H9 (cell line): ENCODE measurements at regions not wholly inside any gene's neighbourhood (a gene's known extent, or its start where the extent isn't known, plus 50 kb on each side); places are given as distances from the start of the nearest gene placed in this dataset.

Experiments
- DNase-seq: peaks from one replicate; pipeline ENCODE4 v3.0.0-alpha.2; 2017
- H2AFZ ChIP-seq: one replicate; pipeline ENCODE4 v1.6.1; 2013; ENCODE audit warnings: mild to moderate bottlenecking, low read length, control low read depth, moderate library complexity
- H2AK5ac ChIP-seq: 2 replicates; pipeline ENCODE4 v1.6.1; 2013; ENCODE audit warnings: low read length, control low read depth, mixed read lengths; ENCODE audit not compliant: insufficient read length
- H2BK120ac ChIP-seq: one replicate; pipeline ENCODE4 v1.6.1; 2013; ENCODE audit warnings: low read depth, mild to moderate bottlenecking, low read length, control low read depth, inconsistent platforms; ENCODE audit not compliant: poor library complexity, severe bottlenecking
- H2BK12ac ChIP-seq: 2 replicates; pipeline ENCODE4 v1.6.1; 2013; ENCODE audit warnings: low read length, control low read depth, mixed read lengths, low read depth; ENCODE audit not compliant: insufficient read length
- H2BK15ac ChIP-seq: 2 replicates; pipeline ENCODE4 v1.6.1; 2013; ENCODE audit warnings: low read depth, low read length, control low read depth
- H2BK20ac ChIP-seq: one replicate; pipeline ENCODE4 v1.6.1; 2013; ENCODE audit warnings: low read depth, mild to moderate bottlenecking, low read length, control low read depth, inconsistent platforms; ENCODE audit not compliant: poor library complexity, severe bottlenecking
- H2BK5ac ChIP-seq: 2 replicates; pipeline ENCODE4 v1.6.1; 2013; ENCODE audit warnings: low read length, control low read depth, mixed read lengths; ENCODE audit not compliant: insufficient read length
- H3K14ac ChIP-seq: 2 replicates; pipeline ENCODE4 v1.6.1; 2013; ENCODE audit warnings: low read length, control low read depth; ENCODE audit not compliant: insufficient read depth
- H3K18ac ChIP-seq: 2 replicates; pipeline ENCODE4 v1.6.1; 2013; ENCODE audit warnings: low read depth, mild to moderate bottlenecking, mixed read lengths, low read length, control low read depth; ENCODE audit not compliant: insufficient read length
- H3K23ac ChIP-seq: 2 replicates; pipeline ENCODE4 v1.6.1; 2013; ENCODE audit warnings: low read length, control low read depth, mixed read lengths, low read depth; ENCODE audit not compliant: insufficient read length
- H3K23me2 ChIP-seq: 2 replicates; pipeline ENCODE4 v1.6.1; 2013; ENCODE audit warnings: low read depth, mild to moderate bottlenecking, mixed read lengths, low read length, control low read depth; ENCODE audit not compliant: insufficient read length, poor library complexity, severe bottlenecking
- H3K27ac ChIP-seq: 2 replicates; pipeline ENCODE4 v1.5.1; 2013; ENCODE audit warnings: low read length, control low read depth, mixed read lengths, low read depth; ENCODE audit not compliant: insufficient read length
- H3K27me3 ChIP-seq: 2 replicates; pipeline ENCODE4 v1.6.1; 2013; ENCODE audit warnings: low read length, control low read depth, inconsistent platforms; ENCODE audit not compliant: insufficient read depth
- H3K4ac ChIP-seq: 2 replicates; pipeline ENCODE4 v1.6.1; 2013; ENCODE audit warnings: low read depth, mild to moderate bottlenecking, control low read depth, inconsistent platforms, low read length, moderate library complexity
- H3K4me1 ChIP-seq: 2 replicates; pipeline ENCODE4 v1.6.1; 2013; ENCODE audit warnings: low read length, control low read depth, inconsistent platforms; ENCODE audit not compliant: insufficient read depth
- H3K4me2 ChIP-seq: 2 replicates; pipeline ENCODE4 v1.6.1; 2013; ENCODE audit warnings: low read length, control low read depth, mixed read lengths; ENCODE audit not compliant: insufficient read length, insufficient read depth
- H3K56ac ChIP-seq: 2 replicates; pipeline ENCODE4 v1.6.1; 2013; ENCODE audit warnings: low read depth, mild to moderate bottlenecking, mixed read lengths, low read length, control low read depth; ENCODE audit not compliant: insufficient read length
- H3K79me1 ChIP-seq: 2 replicates; pipeline ENCODE4 v1.6.1; 2013; ENCODE audit warnings: low read depth, mild to moderate bottlenecking, moderate library complexity, low read length, control low read depth, inconsistent platforms; ENCODE audit not compliant: insufficient read depth, poor library complexity, severe bottlenecking
- H3K79me2 ChIP-seq: 2 replicates; pipeline ENCODE4 v1.6.1; 2013; ENCODE audit warnings: low read length, control low read depth, inconsistent platforms; ENCODE audit not compliant: insufficient read depth
- H3K9ac ChIP-seq: 2 replicates; pipeline ENCODE4 v1.6.1; 2013; ENCODE audit warnings: low read length, control low read depth, mixed read lengths; ENCODE audit not compliant: insufficient read length; ENCODE audit errors: extremely low read depth
- H3K9me3 ChIP-seq: one replicate; pipeline ENCODE4 v1.6.1; 2013; ENCODE audit warnings: low read depth, low read length, inconsistent platforms; ENCODE audit not compliant: control insufficient read depth
- H3T11ph ChIP-seq: one replicate; pipeline ENCODE4 v1.6.1; 2013; ENCODE audit warnings: mild to moderate bottlenecking, low read length, control low read depth, inconsistent platforms
- H4K20me1 ChIP-seq: one replicate; pipeline ENCODE4 v1.6.1; 2013; ENCODE audit not compliant: control insufficient read depth, insufficient read length, insufficient read depth
- H4K5ac ChIP-seq: 2 replicates; pipeline ENCODE4 v1.6.1; 2013; ENCODE audit warnings: low read depth, mild to moderate bottlenecking, mixed read lengths, low read length, control low read depth; ENCODE audit not compliant: insufficient read length
- H4K8ac ChIP-seq: replicated peaks from 2 replicates; pipeline ENCODE4 v1.6.1; 2013; ENCODE audit warnings: low read length, control low read depth, mixed read lengths, low read depth; ENCODE audit not compliant: insufficient read length
- H4K91ac ChIP-seq: 2 replicates; pipeline ENCODE4 v1.6.1; 2013; ENCODE audit warnings: low read depth, mild to moderate bottlenecking, moderate library complexity, mixed read lengths, low read length, control low read depth; ENCODE audit not compliant: insufficient read length
- H3K27ac Mint-ChIP-seq, 3 experiments: 2 replicates in 2 of 3; 3 replicates in 1 of 3; pipeline ENCODE4 v1.8.0; 2020 to 2021; ENCODE audit warnings: mixed read lengths in 3 of 3, mild to moderate bottlenecking in 1 of 3, moderate library complexity in 1 of 3
- H3K27me3 Mint-ChIP-seq: 2 replicates; pipeline ENCODE4 v1.8.0; 2021; ENCODE audit warnings: low read depth, mild to moderate bottlenecking, moderate library complexity, mixed read lengths
- H3K36me3 Mint-ChIP-seq, 3 experiments: 2 replicates in 2 of 3; 3 replicates in 1 of 3; pipeline ENCODE4 v1.8.0; 2020 to 2021; ENCODE audit warnings: low read depth in 3 of 3, mixed read lengths in 3 of 3; ENCODE audit not compliant: insufficient read depth in 1 of 3
- H3K4me1 Mint-ChIP-seq, 2 experiments: 2 replicates each; pipeline ENCODE4 v1.8.0; 2020; ENCODE audit warnings: mixed read lengths in 2 of 2
- H3K4me3 Mint-ChIP-seq, 2 experiments: 2 replicates in 1 of 2; 3 replicates in 1 of 2; pipeline ENCODE4 v1.8.0; 2020 to 2021; ENCODE audit warnings: mild to moderate bottlenecking in 2 of 2, mixed read lengths in 2 of 2, moderate library complexity in 1 of 2
- H3K9me3 Mint-ChIP-seq, 2 experiments: 2 replicates in 1 of 2; 3 replicates in 1 of 2; pipeline ENCODE4 v1.8.0; 2020; ENCODE audit warnings: mild to moderate bottlenecking in 2 of 2, mixed read lengths in 2 of 2, moderate library complexity in 1 of 2
- CTCF ChIP-seq: fragments of 200-600 bp; sonication (generic); conservative IDR thresholded peaks from 3 replicates; pipeline ENCODE4 v1.8.0; 2021; ENCODE audit warnings: antibody characterized with exemption, mild to moderate bottlenecking
- WGBS: extraction: QIAGEN DNeasy Blood & Tissue Kit; methylation state at CpG from one replicate; pipeline ENCODE4 v1.1.7; 2013; ENCODE audit warnings: missing lambda C conversion rate, low lambda C conversion rate, mixed read lengths; ENCODE audit not compliant: insufficient read length; ENCODE audit errors: extremely low coverage; 5-methylcytosine and 5-hydroxymethylcytosine counted together

- H3K9me3 Mint-ChIP-seq, result no peaks in the 10 kb centered on the region; a peak in 1 of 5 replicates
- no peak overlapping the region for H2BK20ac ChIP-seq
- no peak overlapping the region for H3K4me2 ChIP-seq
- H3K27me3 Mint-ChIP-seq, result no peaks in the 10 kb centered on the region
- no peak overlapping the region for H3K27ac Mint-ChIP-seq
- H3K23ac ChIP-seq, result no peak overlapping the region
- H2AK5ac ChIP-seq, result no peak overlapping the region
- H3K4ac ChIP-seq, result no peak overlapping the region
- H3K36me3 Mint-ChIP-seq, result no peaks in the 10 kb centered on the region
- no peak overlapping the region for H3K18ac ChIP-seq
- no peaks in the 10 kb centered on the region for H3K9me3 ChIP-seq
- no peak overlapping the region for H3T11ph ChIP-seq
- H3K27ac ChIP-seq, result no peak overlapping the region
- no peaks in the 10 kb centered on the region for H3K23me2 ChIP-seq
- no peak overlapping the region for H2BK5ac ChIP-seq
- H4K91ac ChIP-seq, result no peak overlapping the region
- H4K5ac ChIP-seq, result no peak overlapping the region
- H3K4me1 Mint-ChIP-seq, result no peaks in the 10 kb centered on the region
- no CpG with 5 or more reads among the region's 12 CpGs for WGBS
- H4K20me1 ChIP-seq, result no peaks in the 10 kb centered on the region
- H2AFZ ChIP-seq, result no peak overlapping the region
- H4K8ac ChIP-seq, result no peak overlapping the region
- H3K27me3 ChIP-seq, result no peaks in the 10 kb centered on the region
- H3K79me2 ChIP-seq, result no peaks in the 10 kb centered on the region
- no peak overlapping the region for H3K14ac ChIP-seq
- no peak overlapping the region for H3K9ac ChIP-seq
- DNase-seq, result no peak
- no peak for TF ChIP-seq CTCF
- H3K4me3 Mint-ChIP-seq, result no peak overlapping the region
- no peaks in the 10 kb centered on the region for H3K4me1 ChIP-seq
- no peak overlapping the region for H2BK120ac ChIP-seq
- no peak overlapping the region for H2BK15ac ChIP-seq
- no peak overlapping the region for H2BK12ac ChIP-seq
- H3K56ac ChIP-seq, result no peak overlapping the region
- no peaks in the 10 kb centered on the region for H3K79me1 ChIP-seq
Observed at GRCh38 chr1:192476802-192477298, 98.7 kb upstream of the RGS1 start.
